Kidney (tissue), 10 donors: ENCODE measurements at regions not wholly inside any gene's neighbourhood (a gene's known extent, or its start where the extent isn't known, plus 50 kb on each side); places are given as distances from the start of the nearest gene placed in this dataset.
"Not testable (repeated sequence)": the region's sequence is repeated elsewhere in the genome, so short reads cannot be mapped to it uniquely, and the experiment has no call there.

Experiments used
- DNase-seq, 5 donors: peaks; one replicate each; pipeline ENCODE4 v3.0.0-alpha.2; 2013 to 2020
- FAIRE-seq: peaks from 2 replicates; lab custom pipeline; 2012; peaks lifted over from hg19 to GRCh38; lab: Jason Lieb, UNC
- H3K27ac ChIP-seq, 2 donors: one replicate each; pipeline ENCODE4 v1.7.0; 2013; ENCODE audit warnings: low read depth in 2 of 2, low read length in 2 of 2, inconsistent platforms in 1 of 2
- H3K27me3 ChIP-seq: one replicate; pipeline ENCODE4 v1.7.1; 2013; ENCODE audit warnings: low read length, inconsistent platforms; ENCODE audit not compliant: control insufficient read depth, insufficient read depth
- H3K36me3 ChIP-seq, 3 donors: one replicate each; pipeline versions ENCODE4 v1.7.0 to v1.7.1; 2013; ENCODE audit warnings: low read length in 3 of 3, control low read depth in 1 of 3, inconsistent platforms in 1 of 3; ENCODE audit not compliant: insufficient read depth in 3 of 3, control insufficient read depth in 2 of 3
- H3K4me1 ChIP-seq, 3 donors: one replicate each; pipeline versions ENCODE4 v1.7.0 to v1.7.1; 2013; ENCODE audit warnings: low read length in 3 of 3, inconsistent platforms in 1 of 3, low read depth in 1 of 3; ENCODE audit not compliant: control insufficient read depth in 2 of 3, insufficient read depth in 2 of 3
- H3K4me3 ChIP-seq, 3 donors: one replicate each; pipeline versions ENCODE4 v1.7.0 to v1.8.1; 2013; ENCODE audit warnings: low read length in 3 of 3, control low read depth in 1 of 3, inconsistent platforms in 1 of 3
- H3K9ac ChIP-seq, 3 donors: one replicate each; pipeline versions ENCODE4 v1.7.0 to v1.7.1; 2013; ENCODE audit warnings: low read length in 3 of 3, control low read depth in 1 of 3, inconsistent platforms in 1 of 3
- H3K9me3 ChIP-seq, 3 donors: one replicate each; pipeline versions ENCODE4 v1.7.0 to v1.7.1; 2013; ENCODE audit warnings: low read length in 3 of 3, control low read depth in 1 of 3, inconsistent platforms in 1 of 3; ENCODE audit not compliant: control insufficient read depth in 2 of 3, insufficient read depth in 1 of 3
- intact Hi-C: fragments of 100-400 bp; cut with DNase I; formaldehyde crosslinking; loops from one replicate; pipeline ENCODE4 v1.11.1; 2022
- donor health status: control.
- donor health status: control.
- donor health status: DM: yes; HTN: yes; CAD: no.
- donor health status: Normal renal cell carcinoma (clear cell type).

GRCh38 chr1:120623539-120623938, 100.2 kb upstream of the NBPF26 start:
- FAIRE-seq, H3K36me3 ChIP-seq, H3K4me1 ChIP-seq, H3K27ac ChIP-seq, intact Hi-C loops, H3K27me3 ChIP-seq, H3K9ac ChIP-seq, DNase-seq, H3K4me3 ChIP-seq, H3K9me3 ChIP-seq: not testable (repeated sequence)

GRCh38 chr1:120624565-120625064, 99.1 kb upstream of the NBPF26 start:
- H3K9me3 ChIP-seq, H3K27me3 ChIP-seq, H3K4me3 ChIP-seq, H3K9ac ChIP-seq, DNase-seq, H3K4me1 ChIP-seq, H3K36me3 ChIP-seq, intact Hi-C loops, H3K27ac ChIP-seq, FAIRE-seq: not testable (repeated sequence)

- H3K9ac ChIP-seq, H3K27ac ChIP-seq, H3K4me3 ChIP-seq, H3K4me1 ChIP-seq, H3K27me3 ChIP-seq, DNase-seq, FAIRE-seq, H3K9me3 ChIP-seq, intact Hi-C loops, H3K36me3 ChIP-seq: not testable (repeated sequence)
These were observed 93.8 kb upstream of the NBPF26 start for GRCh38 chr1:120629832-120630455.

- FAIRE-seq, intact Hi-C loops, H3K9me3 ChIP-seq, H3K4me3 ChIP-seq, H3K4me1 ChIP-seq, H3K36me3 ChIP-seq, H3K9ac ChIP-seq, H3K27ac ChIP-seq, DNase-seq, H3K27me3 ChIP-seq: not testable (repeated sequence)
These were observed 88.6 kb upstream of the NBPF26 start for GRCh38 chr1:120634816-120635806.

- H3K27ac ChIP-seq, H3K9ac ChIP-seq, H3K9me3 ChIP-seq, DNase-seq, intact Hi-C loops, H3K36me3 ChIP-seq, FAIRE-seq, H3K27me3 ChIP-seq, H3K4me3 ChIP-seq, H3K4me1 ChIP-seq: not testable (repeated sequence)
These were observed 83.3 kb upstream of the NBPF26 start for GRCh38 chr1:120640261-120641013.

GRCh38 chr1:120641014-120641302, 82.8 kb upstream of the NBPF26 start:
- intact Hi-C loops, result not testable (repeated sequence)

GRCh38 chr1:120647182-120647581, 76.6 kb upstream of the NBPF26 start:
- intact Hi-C loops, FAIRE-seq, H3K27me3 ChIP-seq, DNase-seq, H3K36me3 ChIP-seq, H3K27ac ChIP-seq, H3K4me3 ChIP-seq, H3K9ac ChIP-seq, H3K9me3 ChIP-seq, H3K4me1 ChIP-seq: not testable (repeated sequence)

More at GRCh38 chr1:120641014-120641302, 82.8 kb upstream of the NBPF26 start:
- H3K4me1 ChIP-seq, H3K36me3 ChIP-seq, FAIRE-seq, H3K9ac ChIP-seq, H3K9me3 ChIP-seq, DNase-seq, H3K4me3 ChIP-seq, H3K27ac ChIP-seq, H3K27me3 ChIP-seq: not testable (repeated sequence)
